ENCODE measurements at regions not wholly inside any gene's neighbourhood (a gene's known extent, or its start where the extent isn't known, plus 50 kb on each side); places are given as distances from the start of the nearest gene placed in this dataset.

DNA sequence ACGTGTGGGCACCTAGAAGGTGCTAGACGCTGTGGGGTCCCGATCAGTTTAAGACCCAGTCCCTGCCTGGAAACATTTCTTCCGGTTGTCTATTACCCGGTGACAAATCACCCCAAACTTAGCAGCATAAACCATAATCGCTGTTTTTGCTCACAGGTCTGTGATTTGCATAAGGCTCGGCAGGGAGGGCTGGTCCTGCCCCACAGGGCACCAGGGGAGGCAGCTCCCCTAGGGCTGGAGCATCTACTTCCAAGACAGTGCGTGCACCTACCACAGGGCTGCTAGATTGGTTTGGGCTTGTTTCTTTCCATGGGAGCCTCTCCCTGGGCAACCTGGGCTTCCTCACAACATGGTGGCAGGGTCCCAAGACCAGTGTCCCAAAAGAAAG, 214.5 kb upstream of the CIBAR2 start:
- TF ChIP-seq ZFX (IDR thresholded peaks at IDR 0.05) = no peak
- TF ChIP-seq, protein P1, sequence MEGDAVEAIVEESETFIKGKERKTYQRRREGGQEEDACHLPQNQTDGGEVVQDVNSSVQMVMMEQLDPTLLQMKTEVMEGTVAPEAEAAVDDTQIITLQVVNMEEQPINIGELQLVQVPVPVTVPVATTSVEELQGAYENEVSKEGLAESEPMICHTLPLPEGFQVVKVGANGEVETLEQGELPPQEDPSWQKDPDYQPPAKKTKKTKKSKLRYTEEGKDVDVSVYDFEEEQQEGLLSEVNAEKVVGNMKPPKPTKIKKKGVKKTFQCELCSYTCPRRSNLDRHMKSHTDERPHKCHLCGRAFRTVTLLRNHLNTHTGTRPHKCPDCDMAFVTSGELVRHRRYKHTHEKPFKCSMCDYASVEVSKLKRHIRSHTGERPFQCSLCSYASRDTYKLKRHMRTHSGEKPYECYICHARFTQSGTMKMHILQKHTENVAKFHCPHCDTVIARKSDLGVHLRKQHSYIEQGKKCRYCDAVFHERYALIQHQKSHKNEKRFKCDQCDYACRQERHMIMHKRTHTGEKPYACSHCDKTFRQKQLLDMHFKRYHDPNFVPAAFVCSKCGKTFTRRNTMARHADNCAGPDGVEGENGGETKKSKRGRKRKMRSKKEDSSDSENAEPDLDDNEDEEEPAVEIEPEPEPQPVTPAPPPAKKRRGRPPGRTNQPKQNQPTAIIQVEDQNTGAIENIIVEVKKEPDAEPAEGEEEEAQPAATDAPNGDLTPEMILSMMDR (conservative IDR thresholded peaks at IDR 0.05) = no peak

Data from C4-2B (cell line).